ENCODE measurements at regions not wholly inside any gene's neighbourhood (a gene's known extent, or its start where the extent isn't known, plus 50 kb on each side); places are given as distances from the start of the nearest gene placed in this dataset.
"Not testable (repeated sequence)": the region's sequence is repeated elsewhere in the genome, so short reads cannot be mapped to it uniquely, and the experiment has no call there.

- no peak for DNase-seq (ENCODE audit: low spot score)
These were observed 600.9 kb downstream of the MID1IP1 start for GRCh38 chrX:39402158-39402557.

DNA sequence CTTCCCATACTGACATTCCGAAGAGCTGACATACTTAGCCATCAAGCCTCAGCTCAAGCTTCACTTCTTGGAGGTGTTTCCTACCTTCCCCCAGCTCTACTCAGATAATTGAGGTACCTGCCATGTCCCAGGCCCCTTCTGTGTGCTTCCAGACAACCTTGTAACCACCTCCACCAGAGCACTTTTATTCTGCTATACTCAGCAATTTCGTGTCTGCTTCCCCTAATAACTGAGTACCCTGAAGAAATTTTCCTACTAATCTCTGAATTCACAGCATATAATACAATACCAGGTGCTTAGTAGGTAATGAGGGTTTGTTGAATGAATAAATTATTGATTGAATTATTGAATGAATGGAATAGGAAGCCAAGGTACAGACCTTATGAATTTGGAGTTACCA, 605.5 kb downstream of the MID1IP1 start:
- DNase-seq (ENCODE audit: low spot score) = no peak

GRCh38 chrX:39409246-39409917, 608.1 kb downstream of the MID1IP1 start:
- peak; percentile 20 for DNase-seq (ENCODE audit: low spot score)

- DNase-seq (ENCODE audit: low spot score) = no peak
These were observed 613.1 kb downstream of the MID1IP1 start for GRCh38 chrX:39414290-39414854.

DNA sequence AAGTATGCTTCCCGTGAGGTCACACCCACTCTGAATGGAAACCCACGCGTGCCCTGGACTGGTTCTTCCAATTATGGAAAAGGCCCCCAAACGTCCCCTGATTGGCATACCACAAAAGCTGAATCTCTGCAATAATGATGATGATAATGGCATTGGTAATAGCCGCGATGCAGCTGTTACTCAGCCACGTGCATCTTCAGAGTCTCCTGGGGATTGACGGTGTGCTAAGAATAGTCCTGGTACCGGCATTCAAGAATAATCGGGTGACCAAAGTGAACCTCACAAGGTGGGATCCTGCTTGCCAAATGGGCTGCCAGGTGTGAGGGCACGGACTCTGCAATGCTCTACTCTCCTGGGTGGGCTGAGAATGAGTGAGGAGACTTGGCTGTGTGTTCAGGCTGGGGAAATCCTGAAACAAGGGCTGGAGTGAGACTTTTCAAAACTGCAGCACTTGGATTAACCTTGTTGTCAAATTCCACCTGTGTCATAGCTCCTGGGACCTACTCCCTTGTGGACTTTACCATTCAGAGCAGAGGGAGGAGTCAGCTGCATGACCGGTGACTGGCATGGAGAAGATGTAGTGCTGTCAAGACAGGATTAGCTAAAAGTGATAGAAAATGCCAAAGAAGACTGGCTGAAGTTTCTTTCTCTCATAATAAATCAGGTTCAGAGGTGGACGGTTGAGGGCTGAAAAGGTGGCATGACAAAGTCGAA, 615.4 kb downstream of the MID1IP1 start:
- no peak for DNase-seq (ENCODE audit: low spot score)

GRCh38 chrX:39418254-39418704, 617.0 kb downstream of the MID1IP1 start:
- no peak for DNase-seq (ENCODE audit: low spot score)

GRCh38 chrX:39418731-39419638, 617.7 kb downstream of the MID1IP1 start:
- DNase-seq (ENCODE audit: low spot score) = no peak

DNA sequence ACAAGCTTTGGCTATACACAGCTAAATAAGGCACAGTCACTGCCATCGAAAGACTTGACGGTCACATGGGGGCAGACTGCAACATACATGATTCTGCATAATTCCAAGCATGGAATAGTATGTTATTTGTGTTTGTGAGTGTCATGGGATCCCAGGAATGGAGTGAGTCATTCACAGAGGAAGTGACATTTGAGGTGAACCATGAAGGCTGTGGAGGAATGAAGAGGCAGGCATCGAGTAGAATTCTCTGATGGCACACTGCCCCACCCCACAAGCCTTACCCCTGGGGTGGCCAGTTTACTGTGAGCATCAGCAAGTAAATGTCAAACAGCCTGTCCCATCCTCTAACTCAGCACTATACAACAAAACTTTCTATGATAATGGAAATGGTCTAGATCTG, 619.7 kb downstream of the MID1IP1 start:
- DNase-seq (ENCODE audit: low spot score) = no peak

GRCh38 chrX:39425124-39425806, 624.0 kb downstream of the MID1IP1 start:
- no peak for DNase-seq (ENCODE audit: low spot score)

DNA sequence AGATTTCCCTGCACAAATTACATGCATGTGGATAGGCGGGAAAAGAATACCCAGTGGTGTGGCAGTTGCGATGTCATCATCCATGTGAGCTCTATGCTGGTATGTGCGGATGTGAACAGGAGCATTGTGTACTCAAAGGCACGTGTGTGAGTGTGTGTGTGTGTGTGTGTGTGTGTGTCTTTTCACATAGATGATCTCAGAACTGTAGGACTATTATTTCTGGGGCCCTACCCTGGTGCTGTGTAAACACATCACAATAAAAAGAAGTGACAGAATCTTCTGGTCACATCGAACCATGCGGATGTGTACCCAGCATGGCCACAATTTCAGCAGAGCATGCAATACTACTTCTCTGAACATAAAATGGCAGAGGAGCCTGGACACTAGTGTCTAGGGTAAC, 624.8 kb downstream of the MID1IP1 start:
- DNase-seq (ENCODE audit: low spot score) = no peak

DNA sequence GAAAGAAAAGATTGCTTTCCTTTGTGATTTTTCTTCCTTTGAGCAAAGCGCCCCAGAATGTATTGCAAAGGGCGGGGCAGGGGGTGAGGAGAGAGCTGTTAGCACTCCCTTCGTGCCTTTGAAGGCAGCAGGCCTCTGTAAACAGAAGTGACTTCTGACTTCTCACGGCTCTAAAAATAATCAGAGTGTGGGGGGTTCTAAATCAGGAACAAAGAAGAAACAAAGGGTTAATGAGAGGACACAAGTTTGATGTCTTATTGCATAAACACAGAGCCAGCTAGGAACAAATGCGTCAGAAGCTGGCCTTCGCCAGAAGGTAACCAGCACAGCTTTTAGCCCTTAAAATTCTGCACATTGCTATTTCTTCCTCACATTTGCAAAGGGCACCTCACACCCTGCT, 626.2 kb downstream of the MID1IP1 start:
- DNase-seq (ENCODE audit: low spot score) = no peak

GRCh38 chrX:39427906-39428305, 626.6 kb downstream of the MID1IP1 start:
- DNase-seq (ENCODE audit: low spot score) = peak; percentile 52

DNA sequence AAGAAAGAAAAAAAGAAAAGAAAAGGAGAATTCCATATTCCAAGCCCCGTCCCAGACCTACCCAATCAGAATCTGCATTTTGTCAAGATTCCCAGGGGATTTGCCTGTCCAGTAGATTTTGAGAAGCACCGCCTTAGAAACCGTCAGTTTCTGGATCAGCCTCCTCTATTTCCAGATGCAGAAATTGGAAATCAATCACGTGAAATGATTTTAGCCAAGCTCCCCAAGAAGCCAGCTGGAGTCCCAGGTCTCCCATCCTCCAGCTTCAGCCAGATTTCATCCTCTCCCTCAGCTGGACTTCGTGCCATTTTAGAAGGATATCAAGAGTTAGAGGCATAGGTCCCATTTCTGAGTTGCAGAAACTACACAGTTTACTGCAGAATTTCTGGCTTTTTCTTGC, 629.3 kb downstream of the MID1IP1 start:
- DNase-seq (ENCODE audit: low spot score) = no peak

DNA sequence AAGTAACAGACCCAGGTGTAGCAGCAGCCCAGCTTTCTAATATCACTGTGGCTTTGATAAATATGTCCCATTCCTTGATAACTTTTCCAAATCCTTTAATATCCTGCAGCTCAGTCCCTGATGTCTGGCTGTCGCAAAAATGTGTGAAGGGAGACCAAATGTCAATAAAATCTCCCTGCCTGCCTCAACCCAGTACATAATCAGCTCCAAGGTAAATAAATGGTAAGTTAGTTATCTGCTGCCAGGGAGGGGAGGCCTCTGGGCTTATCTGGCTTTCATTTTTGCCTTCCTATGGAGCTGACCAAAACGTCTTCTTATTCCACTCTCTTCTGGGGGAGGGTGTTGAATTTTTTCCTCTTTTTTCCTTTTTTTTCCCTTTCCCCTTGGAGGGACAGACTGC, 630.6 kb downstream of the MID1IP1 start:
- no peak for DNase-seq (ENCODE audit: low spot score)

DNA sequence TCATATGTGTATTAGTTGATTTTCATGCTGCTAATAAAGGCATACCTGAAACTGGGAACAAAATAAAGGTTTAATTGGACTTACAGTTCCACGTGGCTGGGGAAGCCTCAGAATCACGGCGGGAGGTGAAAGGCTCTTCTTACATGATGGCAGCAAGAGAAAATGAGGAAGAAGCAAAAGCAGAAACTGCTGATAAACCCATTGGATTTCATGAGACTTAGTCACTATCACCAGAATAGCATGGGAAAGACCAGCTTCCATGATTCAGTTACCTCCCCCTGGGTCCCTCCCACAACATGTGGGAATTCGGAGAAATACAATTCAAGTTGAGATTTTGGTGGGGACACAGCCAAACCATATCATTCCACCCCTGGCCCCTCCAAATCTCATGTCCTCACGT, 633.4 kb downstream of the MID1IP1 start:
- not testable (repeated sequence) for DNase-seq (ENCODE audit: low spot score)

- not testable (repeated sequence) for DNase-seq (ENCODE audit: low spot score)
These were observed 635.3 kb downstream of the MID1IP1 start for GRCh38 chrX:39436538-39436937.

DNA sequence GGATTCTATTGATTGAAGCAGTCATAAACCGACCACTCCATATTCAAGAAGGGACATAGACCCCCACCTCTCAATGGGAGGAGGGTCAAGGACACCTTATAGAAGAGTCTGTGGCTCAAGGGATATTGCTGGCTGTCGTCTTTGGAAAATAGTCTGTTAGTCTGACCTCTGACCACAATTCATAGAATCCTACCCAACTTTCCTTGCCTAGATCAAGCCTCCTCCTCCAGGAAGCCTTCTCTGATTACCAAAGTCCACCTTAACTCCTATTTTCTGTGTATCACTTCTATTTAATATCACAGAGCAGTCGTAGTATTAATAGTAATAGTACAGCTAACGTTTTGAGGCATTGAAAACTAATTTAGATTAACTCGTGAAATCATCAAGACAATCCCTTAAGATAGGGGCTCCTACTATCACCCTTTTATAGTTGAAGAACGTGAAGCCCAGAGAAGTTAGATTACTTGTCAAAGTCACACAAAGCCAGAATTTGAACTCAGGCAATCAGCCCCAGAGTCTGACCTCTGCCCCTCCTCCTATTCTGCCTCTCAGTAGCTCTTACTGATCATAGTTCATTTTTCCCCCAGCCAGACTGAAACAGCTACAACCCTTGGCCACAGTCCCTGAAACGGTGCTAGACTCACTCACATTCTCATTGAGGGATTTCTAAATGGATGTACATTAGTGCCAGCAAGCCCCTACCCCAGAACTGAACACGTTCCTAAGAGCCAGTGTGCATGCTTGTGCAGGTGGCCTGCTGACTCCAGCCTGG, 636.6 kb downstream of the MID1IP1 start:
- no peak for DNase-seq (ENCODE audit: low spot score)

- DNase-seq (ENCODE audit: low spot score) = no peak
These were observed 637.6 kb downstream of the MID1IP1 start for GRCh38 chrX:39438603-39439602.

DNA sequence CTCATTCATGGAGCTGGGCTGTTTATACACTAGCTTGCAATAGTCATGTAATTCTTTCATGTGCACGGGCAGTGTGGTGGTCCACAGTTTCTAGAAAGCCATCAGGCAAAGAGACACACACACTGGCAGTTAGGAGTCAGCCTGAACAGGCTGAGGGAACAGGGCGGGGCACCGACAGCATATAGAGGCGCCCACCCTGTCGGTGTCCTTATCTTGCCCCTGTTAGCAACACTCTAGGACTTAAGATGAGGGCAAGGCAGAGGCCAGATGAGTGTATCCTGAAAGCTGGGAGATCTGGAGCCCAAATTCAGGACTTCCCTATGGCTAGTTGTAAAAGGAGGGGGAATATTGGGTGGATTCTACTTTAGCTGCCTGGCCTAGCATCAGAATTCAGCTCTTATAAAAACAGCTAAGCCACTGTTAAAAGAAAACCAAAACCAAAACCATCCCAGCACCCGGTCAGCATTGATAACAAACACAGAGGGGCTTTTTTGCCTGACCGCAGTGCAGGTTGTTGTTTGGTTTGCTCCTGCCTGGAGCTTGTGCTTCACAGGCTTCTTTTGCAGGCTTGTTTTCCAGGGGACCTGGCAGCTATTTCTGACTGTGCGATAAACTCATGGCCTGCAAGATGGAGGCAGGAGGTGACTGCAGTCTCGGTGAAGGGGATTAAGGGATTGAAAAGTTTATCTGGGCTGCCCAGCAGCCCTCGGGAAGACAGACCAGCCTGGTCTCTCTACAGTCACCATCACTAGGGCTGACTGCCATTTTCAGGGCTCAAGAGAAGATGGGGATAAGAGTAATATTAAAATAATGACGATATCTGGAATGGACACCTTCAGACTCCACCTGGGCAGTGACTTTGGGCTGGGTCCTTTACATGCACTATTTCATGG, 638.9 kb downstream of the MID1IP1 start:
- DNase-seq (ENCODE audit: low spot score) = no peak
